ENCODE measurements at regions not wholly inside any gene's neighbourhood (a gene's known extent, or its start where the extent isn't known, plus 50 kb on each side); places are given as distances from the start of the nearest gene placed in this dataset.

GRCh38 chr5:89478851-89479250, 595.9 kb upstream of the MEF2C start:
- TF ChIP-seq CTCF (IDR thresholded peaks at IDR 0.05) (no peak), POLR2AphosphoS5 (IDR thresholded peaks at IDR 0.05; ENCODE audit: low read depth, low read length) (no peak)
